Urinary bladder (tissue), 3 donors: ENCODE measurements at regions not wholly inside any gene's neighbourhood (a gene's known extent, or its start where the extent isn't known, plus 50 kb on each side); places are given as distances from the start of the nearest gene placed in this dataset.
"Not testable (repeated sequence)": the region's sequence is repeated elsewhere in the genome, so short reads cannot be mapped to it uniquely, and the experiment has no call there.

Experiments used
- DNase-seq: peaks from one replicate; pipeline ENCODE4 v3.0.0-alpha.2; 2015; ENCODE audit errors: extremely low spot score
- H3K27ac ChIP-seq: one replicate; pipeline ENCODE4 v1.5.1; 2013; ENCODE audit warnings: low read depth, mild to moderate bottlenecking, moderate library complexity
- H3K36me3 ChIP-seq: one replicate; pipeline ENCODE4 v1.6.1; 2013; ENCODE audit warnings: mild to moderate bottlenecking, moderate library complexity; ENCODE audit not compliant: insufficient read depth
- H3K4me1 ChIP-seq: one replicate; pipeline ENCODE4 v1.6.1; 2013; ENCODE audit warnings: mild to moderate bottlenecking, moderate library complexity; ENCODE audit not compliant: insufficient read depth
- H3K4me3 ChIP-seq: one replicate; pipeline ENCODE4 v1.5.1; 2013; ENCODE audit warnings: low read depth, low read length
- WGBS: extraction: QIAGEN DNeasy Blood & Tissue Kit; methylation state at CpG from one replicate; pipeline ENCODE4 v1.1.7; 2013; 5-methylcytosine and 5-hydroxymethylcytosine counted together
- donor health status: healthy with polysubstance abuse.
- donor health status: healthy.

GRCh38 chr1:194447636-194448035 lies 1261.2 kb upstream of the B3GALT2 start:
- Histone ChIP-seq H3K27ac (no peak overlapping the region), H3K36me3 (peaks cover 2% of the 10 kb centered on the region), H3K4me1 (no peaks in the 10 kb centered on the region), H3K4me3 (no peak overlapping the region)
- no peak for DNase-seq
- WGBS = 74% methylated on average over 2 of the region's 2 CpGs

DNA sequence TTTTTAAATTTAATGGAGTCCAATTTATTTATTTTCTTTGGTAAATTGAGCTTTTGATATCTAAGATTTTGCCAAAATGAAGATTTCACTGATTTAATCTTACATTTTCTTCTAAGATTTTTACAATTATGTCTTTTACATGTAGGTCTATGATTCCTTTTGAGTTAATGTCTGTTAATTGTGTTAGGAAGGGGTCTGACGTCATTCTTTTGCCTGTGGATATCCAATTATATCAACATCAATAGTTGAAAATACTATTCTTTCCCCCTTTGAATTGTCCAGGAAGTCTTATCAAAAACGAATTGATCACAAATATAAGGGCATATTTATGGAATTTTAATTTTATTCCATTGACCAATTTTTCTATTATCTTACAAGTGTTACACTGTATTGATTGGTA lies 1258.8 kb upstream of the B3GALT2 start:
- no peak for DNase-seq
- WGBS = 85% methylated on average over 2 of the region's 2 CpGs

GRCh38 chr1:194442901-194443575 lies 1256.6 kb upstream of the B3GALT2 start:
- no peak for DNase-seq
- WGBS = 90% methylated on average over 9 of the region's 9 CpGs
- no peak overlapping the region for H3K4me3 ChIP-seq
- H3K4me1 ChIP-seq = no peaks in the 10 kb centered on the region
- H3K36me3 ChIP-seq = no peaks in the 10 kb centered on the region
- no peak overlapping the region for H3K27ac ChIP-seq

More for the DNA sequence above, 1258.8 kb upstream of the B3GALT2 start:
- no peak overlapping the region for H3K27ac ChIP-seq
- H3K4me3 ChIP-seq = no peak overlapping the region
- no peaks in the 10 kb centered on the region for H3K36me3 ChIP-seq
- no peaks in the 10 kb centered on the region for H3K4me1 ChIP-seq

GRCh38 chr1:194437135-194437534 lies 1250.7 kb upstream of the B3GALT2 start:
- Histone ChIP-seq H3K4me3 (no peak overlapping the region), H3K36me3 (no peaks in the 10 kb centered on the region), H3K27ac (no peak overlapping the region), H3K4me1 (no peaks in the 10 kb centered on the region)
- WGBS = 88% methylated on average over 2 of the region's 2 CpGs
- no peak for DNase-seq

DNA sequence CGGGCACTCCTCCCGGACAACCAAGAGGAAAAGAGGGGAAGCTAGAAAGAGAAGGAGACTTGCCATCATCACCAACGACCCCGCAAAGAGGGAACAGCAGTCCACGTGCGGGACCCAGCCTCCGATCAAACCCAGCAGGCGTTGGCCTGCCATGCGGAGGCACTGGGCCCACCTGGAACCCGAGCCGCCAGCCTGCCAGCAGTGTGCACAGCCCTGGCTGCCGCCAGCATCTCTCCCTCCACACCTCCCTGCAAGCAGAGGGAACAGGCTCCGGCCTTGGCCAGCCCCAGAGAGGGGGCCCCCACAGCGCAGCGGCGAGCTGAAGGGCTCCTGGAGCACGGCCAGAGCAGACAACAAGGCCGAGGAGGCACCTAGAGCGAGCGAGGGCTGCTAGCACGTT lies 1244.7 kb upstream of the B3GALT2 start:
- WGBS = 96% methylated on average over 21 of the region's 21 CpGs
- H3K4me3 ChIP-seq = no peak overlapping the region
- H3K36me3 ChIP-seq = no peaks in the 10 kb centered on the region
- no peak overlapping the region for H3K27ac ChIP-seq
- DNase-seq = no peak
- H3K4me1 ChIP-seq = no peaks in the 10 kb centered on the region

DNA sequence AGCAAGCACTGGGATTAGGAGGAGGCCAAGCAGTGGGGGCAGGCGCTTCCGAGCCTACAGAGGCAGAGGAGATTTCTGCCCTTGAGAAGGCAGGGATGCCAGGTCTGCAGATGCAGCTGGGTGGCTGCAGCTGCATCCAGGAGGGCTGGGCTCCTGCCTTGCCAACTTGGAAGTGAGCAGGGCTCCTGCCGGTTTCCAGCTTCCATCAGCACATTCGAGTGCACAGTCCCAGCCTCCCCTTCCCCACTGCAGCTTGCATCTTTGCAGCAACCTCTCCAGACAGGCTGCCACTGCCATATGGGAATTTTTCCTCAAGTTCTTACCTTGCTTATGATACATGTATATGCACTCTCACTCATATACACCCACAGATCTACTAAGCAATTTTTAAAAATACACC lies 1234.3 kb upstream of the B3GALT2 start:
- no peak for DNase-seq
- H3K4me1 ChIP-seq = no peaks in the 10 kb centered on the region
- no peaks in the 10 kb centered on the region for H3K36me3 ChIP-seq
- 92% methylated on average over 4 of the region's 4 CpGs for WGBS
- H3K27ac ChIP-seq = no peak overlapping the region
- H3K4me3 ChIP-seq = no peak overlapping the region

DNA sequence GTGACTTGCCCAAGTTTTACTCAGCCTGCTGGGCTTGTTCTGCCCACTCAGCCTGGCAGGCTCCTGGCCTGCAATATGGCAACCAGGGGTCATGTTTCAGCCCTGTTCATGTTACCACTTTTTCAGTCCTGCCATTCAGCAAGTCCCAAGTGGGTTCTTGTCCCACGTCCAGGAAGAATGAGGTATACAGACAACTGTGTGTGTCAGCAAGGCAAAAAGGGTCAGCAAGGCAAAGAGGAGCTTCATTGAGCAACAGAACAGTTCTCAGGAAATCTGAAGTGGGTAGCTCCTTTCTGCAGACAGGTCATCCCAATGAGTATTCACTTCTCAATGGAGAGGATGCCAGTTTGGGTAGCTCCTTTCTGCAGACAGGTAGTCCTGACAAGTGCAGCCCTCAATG lies 1233.3 kb upstream of the B3GALT2 start:
- Histone ChIP-seq H3K4me3 (no peak overlapping the region), H3K4me1 (no peaks in the 10 kb centered on the region), H3K36me3 (no peaks in the 10 kb centered on the region), H3K27ac (no peak overlapping the region)
- DNase-seq = no peak
- 76% methylated on average over 1 of the region's 1 CpG for WGBS

GRCh38 chr1:194410756-194411155 lies 1224.3 kb upstream of the B3GALT2 start:
- 68% methylated on average over 1 of the region's 1 CpG for WGBS
- no peak for DNase-seq
- H3K4me3 ChIP-seq = no peak overlapping the region

GRCh38 chr1:194407238-194407637 lies 1220.8 kb upstream of the B3GALT2 start:
- H3K36me3 ChIP-seq, DNase-seq: not testable (repeated sequence)
- WGBS = 44% methylated on average over 2 of the region's 2 CpGs

More at GRCh38 chr1:194410756-194411155, 1224.3 kb upstream of the B3GALT2 start:
- H3K27ac ChIP-seq = no peak overlapping the region
- no peaks in the 10 kb centered on the region for H3K36me3 ChIP-seq
- H3K4me1 ChIP-seq = no peaks in the 10 kb centered on the region

DNA sequence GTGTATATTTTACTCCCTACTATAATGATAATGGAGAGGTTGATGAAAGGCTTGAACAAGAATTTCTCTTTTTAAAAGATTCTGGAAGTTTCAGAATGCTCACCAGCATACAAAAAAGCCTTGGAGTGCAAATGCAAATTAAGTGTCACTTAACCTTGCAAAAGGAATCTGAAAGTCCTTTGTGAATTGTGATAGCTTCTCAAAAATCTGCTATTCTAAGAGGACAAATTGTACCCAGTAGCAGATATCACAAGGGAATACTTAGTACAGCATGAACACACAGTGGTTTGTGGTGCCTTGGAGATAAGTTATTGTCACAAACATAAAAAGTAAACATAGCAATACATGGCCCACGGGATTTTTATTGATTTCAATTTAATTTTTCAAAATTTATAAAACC lies 1208.3 kb upstream of the B3GALT2 start:
- no peak for DNase-seq
- Histone ChIP-seq H3K4me1 (no peaks in the 10 kb centered on the region), H3K36me3 (no peaks in the 10 kb centered on the region), H3K4me3 (no peak overlapping the region), H3K27ac (no peak overlapping the region)
- 84% methylated on average over 1 of the region's 1 CpG for WGBS

More at GRCh38 chr1:194407238-194407637, 1220.8 kb upstream of the B3GALT2 start:
- H3K4me1 ChIP-seq, H3K4me3 ChIP-seq, H3K27ac ChIP-seq: not testable (repeated sequence)

DNA sequence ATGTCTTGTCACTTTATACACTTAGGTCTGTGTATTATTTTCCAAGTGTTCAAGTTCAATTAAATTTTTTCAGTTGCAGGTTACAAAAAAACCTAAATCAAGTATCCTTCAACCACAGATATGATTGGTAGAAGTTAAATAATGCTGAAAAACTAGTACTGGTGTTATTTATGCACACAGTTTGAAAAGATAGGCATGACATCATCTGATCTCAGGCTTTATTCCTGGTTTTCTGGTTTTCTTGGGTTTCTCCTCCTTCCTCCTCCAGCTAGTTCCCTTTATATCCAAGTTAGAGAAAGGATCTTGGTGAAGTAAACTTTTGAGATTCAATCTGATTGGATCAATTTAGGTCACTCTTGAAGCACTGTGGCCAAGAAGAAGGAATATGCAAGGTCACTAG lies 1201.1 kb upstream of the B3GALT2 start:
- no peak overlapping the region for H3K4me3 ChIP-seq
- no peak for DNase-seq
- no peaks in the 10 kb centered on the region for H3K36me3 ChIP-seq
- H3K4me1 ChIP-seq = no peaks in the 10 kb centered on the region
- H3K27ac ChIP-seq = no peak overlapping the region

DNA sequence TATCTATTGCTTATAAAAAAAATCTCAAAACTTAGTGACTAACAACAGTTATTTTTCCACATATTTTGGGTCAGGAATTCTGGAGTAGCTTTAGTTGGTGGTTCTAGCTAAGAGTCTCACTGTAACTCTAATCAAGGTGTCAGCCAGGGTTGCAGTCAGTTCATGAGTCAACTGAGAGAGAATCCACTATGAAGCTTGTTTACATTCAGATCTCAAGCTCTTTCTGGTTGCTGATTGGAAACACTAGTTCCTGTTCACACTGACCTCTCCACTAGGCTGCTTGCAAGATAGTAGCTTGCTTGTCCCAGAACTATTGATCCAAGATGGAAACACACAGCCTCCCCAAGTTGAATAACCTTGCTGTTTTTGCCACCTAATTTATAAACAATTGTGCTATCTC lies 1192.1 kb upstream of the B3GALT2 start:
- no peaks in the 10 kb centered on the region for H3K4me1 ChIP-seq
- H3K36me3 ChIP-seq = no peaks in the 10 kb centered on the region
- no peak overlapping the region for H3K4me3 ChIP-seq

DNA sequence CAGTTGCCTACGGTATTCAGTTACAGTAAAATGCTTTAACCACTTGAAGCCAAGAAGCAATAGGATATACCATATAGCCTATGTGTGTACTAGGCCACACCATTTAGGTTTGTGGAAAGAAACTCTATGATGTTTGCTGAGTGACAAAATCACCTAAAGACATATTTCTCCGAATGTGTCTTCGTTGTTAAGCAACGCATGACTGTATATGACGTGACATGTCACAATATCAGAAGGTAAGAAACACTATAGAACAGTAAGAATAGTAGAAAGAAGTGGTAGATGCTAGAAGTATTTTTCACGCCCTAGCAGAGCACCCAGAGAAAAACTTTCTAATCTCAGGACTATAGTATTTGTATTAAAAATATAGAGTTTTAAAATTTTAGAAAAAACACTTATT lies 1188.2 kb upstream of the B3GALT2 start:
- Histone ChIP-seq H3K4me3 (no peak overlapping the region), H3K27ac (no peak overlapping the region), H3K4me1 (no peaks in the 10 kb centered on the region), H3K36me3 (no peaks in the 10 kb centered on the region)
- no peak for DNase-seq
- 94% methylated on average over 6 of the region's 6 CpGs for WGBS

More for the DNA sequence above, 1192.1 kb upstream of the B3GALT2 start:
- DNase-seq = no peak
- H3K27ac ChIP-seq = no peak overlapping the region

DNA sequence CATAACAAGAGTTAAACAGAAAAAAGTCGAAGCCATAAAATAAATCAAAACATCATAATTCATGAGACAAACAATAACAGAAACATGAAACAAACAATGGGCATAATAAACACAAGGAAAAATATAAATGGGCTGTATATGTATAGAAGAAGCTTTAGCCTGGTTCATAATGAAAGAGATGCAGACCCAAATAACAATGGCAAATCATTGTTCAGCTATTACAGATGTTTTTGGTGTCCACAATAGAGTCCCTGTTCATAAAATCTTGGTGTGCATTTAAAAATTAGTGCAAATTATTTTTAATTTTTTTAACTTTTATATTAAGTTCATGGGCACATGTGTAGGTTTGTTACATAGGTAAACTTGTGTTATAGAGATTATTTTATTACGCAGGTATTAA lies 1185.9 kb upstream of the B3GALT2 start:
- Histone ChIP-seq H3K4me1 (no peaks in the 10 kb centered on the region), H3K36me3 (no peaks in the 10 kb centered on the region), H3K27ac (no peak overlapping the region), H3K4me3 (no peak overlapping the region)
- DNase-seq = no peak
- WGBS = 66% methylated on average over 2 of the region's 2 CpGs

GRCh38 chr1:194369622-194370021 lies 1183.2 kb upstream of the B3GALT2 start:
- H3K4me3 ChIP-seq = no peak overlapping the region
- WGBS = 89% methylated on average over 1 of the region's 1 CpG
- DNase-seq = no peak
- no peaks in the 10 kb centered on the region for H3K4me1 ChIP-seq
- no peak overlapping the region for H3K27ac ChIP-seq
- no peaks in the 10 kb centered on the region for H3K36me3 ChIP-seq
